Fibroblast of gingiva (primary cell): ENCODE measurements at regions not wholly inside any gene's neighbourhood (a gene's known extent, or its start where the extent isn't known, plus 50 kb on each side); places are given as distances from the start of the nearest gene placed in this dataset.
"Not testable (repeated sequence)": the region's sequence is repeated elsewhere in the genome, so short reads cannot be mapped to it uniquely, and the experiment has no call there.

Experiments
- DNase-seq: peaks from one replicate; pipeline ENCODE4 v3.0.0-alpha.2; 2011; ENCODE audit warnings: low read depth

DNA sequence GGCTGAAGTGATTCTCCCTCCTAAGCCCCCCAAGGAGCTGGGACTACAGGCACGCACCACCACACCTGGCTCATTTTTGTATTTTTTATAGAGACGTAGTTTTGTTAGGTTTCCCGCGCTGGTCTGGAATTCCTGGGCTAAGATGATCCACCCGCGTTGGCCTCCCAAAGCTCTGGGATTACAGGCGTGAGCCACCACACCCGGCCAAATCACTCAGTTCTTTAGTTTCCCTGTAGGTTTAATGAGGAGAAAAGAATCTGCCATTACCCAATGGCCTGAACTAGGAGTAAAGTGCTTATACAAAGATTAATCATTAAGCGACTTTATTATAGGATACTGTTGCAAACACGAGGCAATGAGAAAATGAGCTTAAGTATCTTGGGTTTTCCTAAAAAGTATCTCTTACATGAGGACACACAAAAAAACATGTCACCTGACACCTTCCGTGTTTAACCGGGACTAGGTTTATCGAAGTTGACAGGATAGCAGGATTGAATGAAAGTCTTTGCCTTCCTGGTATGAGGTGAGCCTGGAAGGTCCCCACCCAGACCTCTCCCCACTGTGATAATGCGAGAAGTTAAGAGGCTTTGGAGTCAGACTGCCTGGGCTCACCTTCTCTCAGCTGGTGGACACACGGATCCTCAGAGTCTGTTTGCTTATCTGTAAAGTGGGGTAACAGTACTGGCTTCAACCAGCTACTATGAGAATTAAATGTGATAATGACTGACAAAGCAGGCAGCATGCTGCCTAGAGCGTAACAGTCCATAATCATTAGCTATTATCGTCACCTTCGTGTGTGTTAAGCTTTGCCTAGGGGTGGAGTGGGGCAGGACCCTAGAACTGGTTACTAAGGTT lies 133.5 kb upstream of the KRAS start:
- no peak for DNase-seq

DNA sequence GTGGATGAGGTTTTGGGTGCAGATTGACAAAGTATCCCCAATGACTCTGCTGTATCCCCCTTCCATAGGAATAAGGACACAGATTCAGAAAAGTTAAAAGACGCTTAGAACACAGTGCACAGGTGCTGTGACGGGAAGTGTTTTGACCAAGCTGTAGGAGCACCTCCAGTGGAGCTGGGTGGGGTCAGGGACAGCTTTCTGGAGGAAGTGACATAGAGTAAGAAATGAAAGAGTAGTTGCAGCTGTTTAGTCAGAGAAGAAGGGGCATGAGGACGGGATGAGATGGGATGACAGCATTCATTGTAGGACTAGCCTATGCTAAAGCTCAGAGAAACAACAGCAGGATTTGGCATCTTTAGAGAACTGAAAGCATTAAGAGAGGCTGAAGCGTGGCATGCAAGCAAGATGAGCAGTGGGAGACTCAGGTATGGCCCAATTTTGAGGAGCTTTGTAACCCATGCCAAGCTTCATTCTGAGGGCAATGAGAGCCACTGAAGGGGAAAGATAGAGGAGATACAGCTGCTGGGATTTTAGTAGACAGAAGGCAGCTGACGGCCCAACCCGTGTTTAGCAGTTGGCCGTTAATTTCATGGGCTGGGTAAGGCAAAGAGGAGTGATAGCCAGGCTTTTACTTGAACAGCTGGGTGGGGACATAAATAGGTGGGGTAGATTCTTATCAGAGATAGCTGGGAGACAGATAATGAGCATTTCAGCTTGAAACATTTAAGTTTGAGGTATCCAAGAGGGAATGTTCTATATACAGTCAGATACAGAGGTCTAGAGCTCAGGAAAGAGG lies 131.8 kb upstream of the KRAS start:
- no peak for DNase-seq

DNA sequence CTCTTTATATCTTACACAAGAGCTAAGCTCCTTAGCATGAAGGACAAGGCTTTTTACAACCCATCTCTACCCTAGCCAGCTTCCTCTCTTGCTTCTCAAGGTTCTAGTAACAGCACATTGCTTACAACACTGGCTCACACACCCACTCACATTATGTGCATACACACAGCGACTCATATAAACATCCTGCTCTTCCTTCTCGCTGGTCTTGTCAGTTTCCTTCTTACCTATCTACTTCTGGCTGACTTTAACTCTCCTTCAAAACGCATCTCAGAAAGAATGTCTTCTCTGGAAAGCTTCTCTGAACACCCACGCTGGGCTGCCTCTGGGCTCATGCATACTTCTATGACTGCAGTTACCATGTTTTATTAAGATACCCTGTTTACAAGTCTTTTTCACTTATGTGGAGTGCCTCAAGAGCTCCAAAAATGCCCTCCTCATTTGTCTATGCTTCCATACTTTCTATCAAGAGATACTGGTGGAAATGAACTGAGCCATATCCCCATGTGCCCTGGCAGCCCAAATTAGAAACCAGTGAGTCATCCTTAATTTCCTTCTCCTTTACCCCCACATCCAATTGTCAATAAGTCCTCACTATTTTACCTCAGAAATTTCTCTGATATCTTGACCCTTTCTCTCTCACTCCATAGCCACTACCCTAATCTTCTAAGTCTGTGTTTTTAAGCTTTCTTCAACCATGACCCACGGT lies 126.9 kb upstream of the KRAS start:
- peak; percentile 27 for DNase-seq

DNA sequence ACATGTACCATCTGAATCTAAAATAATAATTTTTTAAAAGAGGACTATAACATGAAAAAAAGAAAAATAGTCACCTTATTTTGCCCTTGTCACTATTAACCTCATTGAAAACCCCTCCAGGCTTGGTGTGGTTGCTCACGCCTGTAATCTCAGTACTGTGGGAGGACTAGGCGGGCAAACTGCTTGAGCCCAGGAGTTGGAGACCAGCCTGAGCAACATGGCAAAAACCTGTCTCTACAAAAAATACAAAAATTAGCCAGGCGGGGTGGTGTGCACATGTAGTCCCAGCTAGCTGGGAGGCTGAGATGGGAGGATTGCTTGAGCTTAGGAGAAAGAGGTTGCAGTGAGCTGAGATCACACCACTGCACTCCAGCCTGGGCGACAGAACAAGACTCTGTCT lies 126.3 kb upstream of the KRAS start:
- DNase-seq = no peak

DNA sequence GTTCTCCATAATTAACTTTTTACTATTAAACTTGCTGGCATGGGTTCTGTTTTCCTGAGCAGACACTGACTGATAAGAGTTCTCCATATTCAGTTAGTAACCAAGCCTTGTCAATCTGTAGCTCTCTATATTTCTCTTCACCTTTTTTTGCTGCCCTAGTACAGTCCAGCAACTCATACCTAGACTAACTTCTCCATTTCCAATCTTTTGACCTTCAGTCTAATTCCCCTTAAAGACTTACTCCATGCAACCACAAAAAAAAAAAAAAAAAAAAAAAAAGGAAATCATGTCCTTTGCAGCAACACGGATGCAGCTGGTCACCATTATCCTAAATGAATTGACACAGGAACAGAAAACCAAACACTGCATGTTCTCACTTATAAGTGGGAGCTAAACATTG lies 125.7 kb upstream of the KRAS start:
- DNase-seq = no peak

DNA sequence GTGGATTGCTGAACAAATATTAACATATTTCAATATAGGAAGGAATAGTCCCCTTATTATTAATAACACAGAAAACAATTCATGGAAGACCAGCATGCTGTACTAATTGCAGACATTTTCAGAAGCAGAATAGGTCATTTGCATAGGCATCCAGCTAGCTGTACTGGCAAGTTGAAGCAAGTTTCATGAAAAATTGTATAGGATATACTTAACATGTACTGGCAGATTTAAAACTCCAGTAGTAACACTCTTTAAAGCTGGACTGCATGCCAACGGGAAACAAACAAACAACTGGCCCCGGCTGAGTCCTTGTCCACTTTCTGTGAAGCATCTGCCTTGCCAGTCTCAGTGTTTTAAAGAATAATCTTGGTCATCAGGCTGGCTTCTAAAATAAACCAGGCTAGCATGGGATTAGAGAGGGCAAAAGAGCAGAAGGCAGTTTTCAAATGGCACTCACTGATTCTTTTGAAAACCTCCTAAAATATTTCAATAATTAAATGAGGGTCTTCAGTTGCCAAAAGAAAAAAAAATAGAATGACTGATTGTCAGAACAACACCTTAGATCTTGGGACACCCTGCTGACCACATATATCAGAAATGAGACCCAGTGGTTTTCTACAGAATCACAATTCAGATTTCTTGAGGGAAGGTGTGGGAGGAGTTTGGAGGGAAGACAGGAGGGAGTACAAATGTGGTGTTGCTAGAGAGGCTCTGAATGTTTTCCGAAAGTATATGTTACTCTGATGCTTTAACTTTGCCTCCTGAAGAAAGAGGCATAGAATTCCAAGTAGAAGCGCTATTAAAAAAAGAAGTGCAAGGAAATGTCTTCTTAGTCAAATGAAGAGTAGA lies 122.5 kb upstream of the KRAS start:
- no peak for DNase-seq

DNA sequence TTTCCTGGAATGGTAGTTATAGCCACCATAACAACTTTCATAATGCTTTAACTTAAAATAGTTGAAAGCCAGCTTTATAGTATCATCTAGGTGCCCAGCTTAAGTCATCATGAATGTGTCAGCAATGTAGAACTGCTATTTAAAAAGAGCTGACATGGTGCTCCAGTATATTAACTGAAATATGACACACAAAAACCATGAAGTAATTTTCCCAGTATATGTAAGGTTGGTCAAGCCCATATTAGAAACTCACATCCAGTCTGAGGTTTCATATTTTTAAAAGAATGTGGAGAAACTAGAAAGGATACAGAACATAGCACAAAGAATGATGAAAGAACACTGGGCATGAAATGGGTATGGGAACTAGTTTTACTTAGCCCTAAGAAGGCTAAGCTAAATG lies 121.3 kb upstream of the KRAS start:
- DNase-seq = no peak

DNA sequence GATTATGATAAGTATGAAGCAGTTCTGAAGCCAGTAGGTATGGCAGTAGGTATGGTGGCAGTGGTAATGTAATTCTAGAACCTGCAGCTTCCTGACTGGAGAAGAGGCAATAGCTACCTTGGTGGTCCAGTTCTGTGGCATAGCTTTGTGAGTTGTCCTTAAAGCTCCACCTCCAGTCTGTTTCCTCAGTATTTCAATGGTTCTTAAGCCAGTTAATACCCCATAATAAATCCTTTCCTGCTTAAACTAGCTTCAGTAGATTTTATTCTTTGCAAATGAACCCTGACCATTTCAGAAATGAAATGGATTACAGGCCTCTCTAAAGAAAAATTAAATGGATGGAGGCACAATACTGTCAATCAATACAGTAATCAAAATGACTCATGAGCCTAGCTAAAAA lies 117.8 kb upstream of the KRAS start:
- no peak for DNase-seq

DNA sequence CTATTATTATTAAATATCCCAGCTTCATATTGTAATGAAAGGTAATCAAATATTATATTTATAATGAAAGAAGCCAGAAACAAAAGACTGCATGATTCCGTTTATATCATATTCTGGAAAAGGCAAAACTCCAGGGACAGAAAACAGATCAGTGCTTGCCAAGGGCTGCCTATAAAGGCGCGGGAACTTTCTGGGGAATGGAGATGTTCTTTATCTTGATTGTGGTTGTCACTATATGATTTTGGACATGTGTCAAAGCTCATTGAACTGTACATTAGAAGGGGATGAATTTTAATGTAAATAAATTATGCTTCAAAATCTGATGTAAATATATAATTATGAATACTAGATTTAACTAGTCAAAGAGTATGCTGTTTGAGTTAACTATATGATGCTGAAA lies 115.4 kb upstream of the KRAS start:
- no peak for DNase-seq

DNA sequence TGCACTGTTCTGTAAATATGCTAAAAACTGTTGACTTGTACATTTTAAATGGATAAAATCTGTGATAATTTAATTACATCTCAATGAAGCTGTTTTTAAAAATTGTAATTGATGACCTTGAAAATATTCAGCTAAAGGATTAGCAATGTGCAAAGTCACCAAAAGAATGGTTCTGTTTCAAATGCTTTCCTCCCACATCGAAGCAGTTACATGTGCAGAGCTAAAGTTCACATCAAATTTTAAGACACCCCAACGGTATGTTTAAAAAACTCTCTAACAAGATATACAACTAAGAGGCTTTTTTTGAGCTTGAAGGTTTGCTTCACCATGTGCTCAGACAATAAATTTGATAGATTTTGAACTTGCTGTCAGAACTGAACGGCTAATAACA lies 114.6 kb upstream of the KRAS start:
- no peak for DNase-seq

DNA sequence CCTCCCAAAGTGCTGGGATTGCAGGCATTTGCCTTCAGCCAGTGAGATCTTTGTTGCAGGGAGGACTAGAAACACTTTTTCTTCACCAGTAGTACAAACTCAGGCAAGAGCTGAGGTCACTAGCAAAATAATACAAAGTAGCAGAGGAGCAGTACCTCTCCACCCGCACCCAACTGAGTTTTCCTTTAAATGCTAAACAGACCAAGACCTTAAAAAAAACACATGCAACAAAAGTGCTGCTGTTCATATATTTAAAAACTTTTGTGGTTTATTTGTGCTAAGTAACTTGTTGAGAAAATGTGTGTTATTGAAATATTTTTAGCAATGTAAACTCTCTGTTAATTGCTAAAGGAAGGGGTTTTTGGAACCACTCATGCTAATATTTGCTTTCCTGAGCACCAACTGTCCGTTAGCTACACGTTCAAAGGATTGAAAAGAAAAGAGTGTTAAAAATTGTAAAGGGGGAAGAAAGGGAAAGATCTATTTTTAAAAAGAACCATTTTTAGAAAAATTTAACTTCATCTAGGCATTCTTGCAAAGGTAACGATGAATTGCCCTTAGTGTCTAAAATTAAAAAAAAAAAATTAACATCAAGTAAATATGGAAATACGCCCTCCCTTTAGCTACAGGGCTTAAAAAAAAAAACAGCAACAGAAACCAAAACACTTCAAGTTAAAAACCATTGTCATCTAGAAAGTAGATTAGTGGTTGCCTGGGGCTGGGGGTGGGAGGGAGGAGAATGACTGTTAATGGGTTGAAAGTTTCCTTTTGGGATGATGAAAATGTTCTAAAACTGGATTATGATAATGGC lies 114.0 kb upstream of the KRAS start:
- no peak for DNase-seq

DNA sequence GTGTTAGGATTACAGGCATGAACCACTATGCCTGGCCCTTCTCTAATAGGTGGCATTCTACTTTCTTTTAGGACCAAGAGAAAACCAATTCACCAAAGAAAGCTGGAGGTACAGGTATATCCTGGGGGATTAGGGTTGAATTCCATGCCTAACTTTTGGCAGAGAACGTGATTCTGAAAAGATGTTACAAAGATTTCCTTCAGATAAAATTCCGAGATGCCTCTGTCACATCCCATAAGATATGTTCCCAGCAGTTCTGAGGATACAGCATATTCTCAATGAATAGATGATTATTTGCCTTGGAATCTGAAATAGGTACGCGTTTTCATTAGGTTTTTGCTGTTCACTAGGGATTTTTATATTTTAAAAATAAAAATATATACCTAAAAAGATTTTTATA lies 111.9 kb upstream of the KRAS start:
- no peak for DNase-seq

DNA sequence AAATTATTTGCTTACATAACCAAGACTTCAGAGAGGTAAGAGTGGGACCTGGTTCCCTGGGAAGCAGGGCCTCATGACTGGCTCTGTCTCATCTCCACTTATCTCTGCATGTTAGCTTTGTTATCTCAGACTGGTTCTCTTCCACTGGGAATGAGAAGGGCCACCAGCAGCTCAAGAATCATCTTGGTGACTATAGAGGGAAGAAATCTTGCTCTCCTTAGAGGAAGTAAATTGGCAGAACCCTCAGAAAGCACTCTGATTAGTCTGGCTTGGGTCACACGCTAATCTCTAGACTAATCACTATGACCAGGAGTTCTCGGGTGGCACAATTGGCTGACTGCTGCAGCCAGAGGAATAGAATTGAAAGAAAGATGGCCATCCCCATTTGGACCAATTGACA lies 110.8 kb upstream of the KRAS start:
- no peak for DNase-seq

DNA sequence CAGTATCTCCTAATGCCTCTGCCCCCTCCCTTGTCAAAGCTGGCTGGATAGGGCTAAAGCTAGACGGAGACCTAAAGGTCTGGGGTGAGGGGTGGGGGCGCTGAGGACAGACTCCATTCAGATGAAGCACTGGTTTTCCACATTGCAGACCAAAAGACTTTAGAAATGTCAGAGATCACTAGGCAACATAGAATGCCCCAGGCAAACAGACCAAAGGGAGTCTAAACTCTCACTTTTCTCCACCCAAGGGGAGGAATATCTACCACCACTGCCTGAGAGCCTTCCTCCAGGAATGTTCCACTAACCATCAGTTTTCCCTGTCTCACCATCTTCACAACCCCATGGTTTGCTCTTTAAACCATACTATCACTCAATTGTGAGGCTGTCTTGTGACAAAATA lies 106.9 kb upstream of the KRAS start:
- DNase-seq = no peak

DNA sequence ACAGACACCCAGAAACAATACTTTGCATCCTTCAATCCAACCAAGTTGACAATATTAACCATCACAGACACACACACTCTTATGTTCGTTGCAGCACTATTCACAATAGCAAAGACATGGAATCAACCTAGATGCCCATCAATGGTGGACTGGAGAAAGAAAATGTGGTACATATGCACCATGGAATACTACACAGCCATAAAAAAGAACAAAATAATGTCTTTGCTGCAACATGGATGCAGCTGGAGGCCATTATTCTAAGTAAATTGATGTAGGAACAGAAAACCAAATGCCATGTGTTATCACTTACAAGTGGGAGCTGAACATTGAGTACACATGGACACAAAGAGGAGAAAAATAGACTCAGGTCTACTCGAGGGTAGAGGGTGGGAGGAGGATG lies 102.2 kb upstream of the KRAS start:
- not testable (repeated sequence) for DNase-seq

DNA sequence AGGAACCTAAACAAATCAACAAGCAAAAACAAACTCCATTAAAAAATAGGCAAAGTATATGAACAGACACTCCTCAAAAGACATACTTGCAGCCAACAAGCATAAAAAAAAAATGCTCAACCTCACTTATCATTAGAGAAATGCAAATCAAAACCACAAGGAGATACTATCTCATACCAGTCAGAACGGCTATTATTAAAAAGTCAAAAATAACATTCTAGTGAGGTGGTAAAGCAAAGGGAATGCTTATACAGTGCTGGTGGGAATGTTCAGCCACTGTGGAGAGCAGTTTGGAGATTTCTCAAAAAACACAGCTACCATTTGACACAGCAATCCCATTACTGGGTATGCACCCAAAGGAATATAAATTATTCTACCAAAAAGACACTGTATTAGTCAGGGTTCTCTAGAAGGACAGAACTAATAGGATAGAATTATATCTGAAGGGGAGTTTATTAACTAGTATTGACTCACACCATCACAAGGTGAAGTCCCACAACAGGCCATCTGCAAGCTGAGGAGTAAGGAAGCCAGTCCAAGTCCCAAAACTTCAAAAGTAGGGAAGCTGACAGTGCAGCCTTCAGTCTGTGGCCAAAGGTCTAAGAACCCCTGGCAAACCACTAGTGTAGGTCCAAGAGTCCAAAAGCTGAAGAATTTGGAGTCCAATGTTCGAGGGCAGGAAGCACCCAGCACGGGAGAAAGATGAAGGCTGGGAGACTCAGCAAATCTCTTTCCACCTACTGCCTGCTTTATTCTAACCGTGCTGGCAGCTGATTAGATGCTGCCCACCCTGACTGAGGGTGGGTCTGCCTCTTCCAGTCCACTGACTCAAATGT lies 101.6 kb upstream of the KRAS start:
- no peak for DNase-seq

DNA sequence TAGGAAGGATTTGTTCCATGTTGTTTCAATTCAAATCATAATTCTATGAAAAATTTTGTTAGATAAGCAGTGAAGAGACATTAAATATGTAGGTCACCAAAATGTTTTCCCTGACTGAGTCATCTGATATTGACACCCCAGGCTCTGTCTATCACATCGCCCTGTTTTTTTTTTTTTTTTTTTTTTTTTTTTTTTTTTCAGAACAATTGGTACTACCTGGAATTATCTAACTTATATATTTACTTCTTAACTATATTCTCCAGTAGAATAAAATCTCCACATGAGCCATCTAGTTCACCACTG lies 97.8 kb upstream of the KRAS start:
- DNase-seq = no peak

DNA sequence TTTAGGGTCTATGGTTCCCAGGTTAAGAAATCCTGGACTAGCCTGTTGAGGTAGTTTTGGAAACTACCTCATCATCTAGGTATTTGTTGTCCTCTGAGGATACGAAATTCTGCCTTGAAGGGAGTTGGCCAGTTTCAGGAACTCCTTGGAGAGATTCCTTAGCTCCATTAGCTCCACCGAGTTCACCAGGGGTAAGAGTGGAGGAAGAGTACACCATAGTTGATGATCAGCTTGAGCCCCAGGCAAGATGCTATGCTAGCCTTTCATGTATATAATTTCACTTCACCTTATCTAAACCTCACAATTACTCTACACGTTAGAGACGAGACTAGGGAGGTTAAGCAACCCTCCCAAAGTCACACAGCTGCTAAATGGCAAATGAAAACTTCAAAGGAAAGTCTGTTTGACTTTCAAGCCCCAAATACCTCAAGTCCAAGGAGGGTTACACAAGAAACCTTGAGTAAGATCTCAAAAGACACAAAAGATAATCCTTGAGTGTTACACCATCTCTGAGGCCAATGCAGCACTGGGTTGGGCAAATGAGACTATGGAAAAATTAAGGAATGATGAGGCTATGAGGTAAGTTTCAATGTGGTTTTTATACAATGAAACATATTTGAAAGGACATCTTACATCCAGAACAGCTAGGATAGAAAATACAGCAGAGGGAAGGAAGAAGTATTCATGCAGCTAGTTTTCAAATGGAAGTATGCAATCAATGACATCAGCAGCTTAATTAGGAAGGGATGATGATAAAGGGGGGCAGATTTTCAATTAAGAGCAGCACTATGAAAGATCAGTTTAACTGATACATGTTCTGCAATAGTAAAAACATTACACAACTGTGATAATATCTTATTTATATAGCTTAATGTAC lies 97.2 kb upstream of the KRAS start:
- no peak for DNase-seq

DNA sequence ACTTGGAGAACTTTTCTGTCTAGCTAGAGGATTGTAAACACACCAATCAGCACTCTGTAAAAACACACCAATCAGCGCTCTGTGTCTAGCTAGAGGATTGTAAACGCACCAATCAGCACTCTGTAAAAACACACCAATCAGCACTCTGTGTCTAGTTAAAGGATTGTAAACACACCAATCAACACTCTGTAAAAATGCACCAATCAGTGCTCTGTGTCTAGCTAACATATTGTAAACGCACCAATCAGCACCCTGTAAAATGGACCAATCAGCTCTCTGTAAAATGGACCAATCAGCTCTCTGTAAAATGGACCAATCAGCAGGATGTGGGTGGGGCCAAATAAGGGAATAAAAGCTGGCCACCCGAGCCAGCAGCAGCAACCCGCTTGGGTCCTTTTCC lies 91.1 kb upstream of the KRAS start:
- not testable (repeated sequence) for DNase-seq
